KMS-11 (cell line): ENCODE measurements at regions not wholly inside any gene's neighbourhood (a gene's known extent, or its start where the extent isn't known, plus 50 kb on each side); places are given as distances from the start of the nearest gene placed in this dataset.

Experiments used
- H2AFZ ChIP-seq: fragments of 200-600 bp; sonication (generic); 2 replicates; pipeline ENCODE4 v1.6.1; 2016; ENCODE audit warnings: antibody characterized with exemption, mixed run types, low read depth
- H3K27ac ChIP-seq: fragments of 200-600 bp; sonication (generic); 2 replicates; pipeline ENCODE4 v1.6.1; 2016; ENCODE audit warnings: mild to moderate bottlenecking, mixed run types
- H3K27me3 ChIP-seq: fragments of 200-600 bp; sonication (generic); 2 replicates; pipeline ENCODE4 v1.6.1; 2017; ENCODE audit warnings: mild to moderate bottlenecking, low read depth, mixed run types, moderate library complexity; ENCODE audit not compliant: insufficient read depth
- H3K36me3 ChIP-seq: fragments of 200-600 bp; sonication (generic); 2 replicates; pipeline ENCODE4 v1.6.1; 2017; ENCODE audit warnings: mild to moderate bottlenecking, mixed run types; ENCODE audit not compliant: insufficient read depth
- H3K4me1 ChIP-seq: fragments of 200-600 bp; sonication (generic); 2 replicates; pipeline ENCODE4 v1.6.1; 2016; ENCODE audit warnings: mild to moderate bottlenecking, low read depth, mixed run types; ENCODE audit not compliant: poor library complexity, severe bottlenecking
- H3K4me2 ChIP-seq: fragments of 200-600 bp; sonication (generic); 2 replicates; pipeline ENCODE4 v1.7.0; 2016; ENCODE audit warnings: mild to moderate bottlenecking, mixed run types
- H3K4me3 ChIP-seq: fragments of 200-600 bp; sonication (generic); IDR thresholded peaks from 2 replicates; pipeline ENCODE4 v1.6.1; 2017; ENCODE audit warnings: low read depth, low read length, mixed read lengths; ENCODE audit not compliant: insufficient read depth
- H3K79me2 ChIP-seq: fragments of 200-600 bp; sonication (generic); 2 replicates; pipeline ENCODE4 v1.6.1; 2016; ENCODE audit warnings: low read depth, mixed run types; ENCODE audit not compliant: insufficient read depth
- H3K9ac ChIP-seq: fragments of 200-600 bp; sonication (generic); 2 replicates; pipeline ENCODE4 v1.6.1; 2016; ENCODE audit warnings: mild to moderate bottlenecking, mixed run types
- H4K20me1 ChIP-seq: fragments of 200-600 bp; sonication (generic); 2 replicates; pipeline ENCODE4 v1.6.1; 2016; ENCODE audit warnings: mild to moderate bottlenecking, mixed run types; ENCODE audit not compliant: insufficient read depth
- TF ChIP-seq, protein P1 (sequence below): fragments of 200-600 bp; sonication (generic); conservative IDR thresholded peaks from 2 replicates; pipeline ENCODE4 v1.6.1; 2017; ENCODE audit warnings: low read depth, mild to moderate bottlenecking, antibody characterized with exemption, low read length, moderate library complexity, mixed read lengths

DNA sequence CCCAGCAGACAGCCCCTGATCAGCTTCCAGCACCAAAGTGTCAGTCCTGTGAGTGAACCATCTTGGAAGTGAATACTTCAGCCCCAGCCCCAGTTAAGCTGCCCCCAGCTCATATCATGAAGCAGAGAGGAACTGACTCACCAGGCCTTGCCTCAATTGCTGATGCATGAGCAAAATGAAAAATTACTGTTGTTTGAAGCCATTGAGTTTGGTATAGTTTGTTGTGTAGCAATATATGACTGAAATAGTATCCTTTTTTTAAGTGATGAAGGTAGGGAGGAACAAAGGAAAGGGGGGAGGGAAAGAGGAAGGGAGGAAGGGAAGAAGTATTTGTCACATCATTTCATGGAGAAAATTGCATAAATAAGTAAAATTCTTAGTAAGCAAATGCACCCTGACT, 266.4 kb downstream of the MAFB start:
- no peak overlapping the region for H2AFZ ChIP-seq
- H4K20me1 ChIP-seq: no peaks in the 10 kb centered on the region
- no peaks in the 10 kb centered on the region for H3K36me3 ChIP-seq
- H3K4me3 ChIP-seq: no peak overlapping the region
- H3K4me1 ChIP-seq: no peaks in the 10 kb centered on the region
- no peak overlapping the region for H3K27ac ChIP-seq
- H3K9ac ChIP-seq: no peak overlapping the region
- H3K4me2 ChIP-seq: no peak overlapping the region
- no peaks in the 10 kb centered on the region for H3K79me2 ChIP-seq
- no peaks in the 10 kb centered on the region for H3K27me3 ChIP-seq
- TF ChIP-seq, protein P1, sequence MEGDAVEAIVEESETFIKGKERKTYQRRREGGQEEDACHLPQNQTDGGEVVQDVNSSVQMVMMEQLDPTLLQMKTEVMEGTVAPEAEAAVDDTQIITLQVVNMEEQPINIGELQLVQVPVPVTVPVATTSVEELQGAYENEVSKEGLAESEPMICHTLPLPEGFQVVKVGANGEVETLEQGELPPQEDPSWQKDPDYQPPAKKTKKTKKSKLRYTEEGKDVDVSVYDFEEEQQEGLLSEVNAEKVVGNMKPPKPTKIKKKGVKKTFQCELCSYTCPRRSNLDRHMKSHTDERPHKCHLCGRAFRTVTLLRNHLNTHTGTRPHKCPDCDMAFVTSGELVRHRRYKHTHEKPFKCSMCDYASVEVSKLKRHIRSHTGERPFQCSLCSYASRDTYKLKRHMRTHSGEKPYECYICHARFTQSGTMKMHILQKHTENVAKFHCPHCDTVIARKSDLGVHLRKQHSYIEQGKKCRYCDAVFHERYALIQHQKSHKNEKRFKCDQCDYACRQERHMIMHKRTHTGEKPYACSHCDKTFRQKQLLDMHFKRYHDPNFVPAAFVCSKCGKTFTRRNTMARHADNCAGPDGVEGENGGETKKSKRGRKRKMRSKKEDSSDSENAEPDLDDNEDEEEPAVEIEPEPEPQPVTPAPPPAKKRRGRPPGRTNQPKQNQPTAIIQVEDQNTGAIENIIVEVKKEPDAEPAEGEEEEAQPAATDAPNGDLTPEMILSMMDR: no peak

DNA sequence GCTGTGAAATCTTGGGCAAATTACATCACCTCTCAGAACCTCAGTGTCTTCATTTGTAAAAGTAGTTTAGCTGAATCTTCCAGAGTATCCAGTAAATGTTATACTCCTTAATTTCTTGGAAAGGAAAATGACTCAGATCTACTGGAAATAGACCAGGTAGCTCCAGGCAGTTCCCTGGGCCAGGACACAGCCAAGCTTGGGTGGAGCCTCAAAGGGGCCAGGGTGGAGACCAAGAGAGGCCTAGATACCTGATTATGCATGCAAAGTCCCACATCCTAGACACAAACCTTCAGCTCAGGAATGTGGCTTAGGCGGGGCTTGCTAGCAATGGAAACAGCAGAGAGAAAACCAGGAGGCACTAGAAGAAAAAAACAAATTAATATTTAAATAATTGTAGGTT, 272.8 kb downstream of the MAFB start:
- TF ChIP-seq, protein P1: no peak

DNA sequence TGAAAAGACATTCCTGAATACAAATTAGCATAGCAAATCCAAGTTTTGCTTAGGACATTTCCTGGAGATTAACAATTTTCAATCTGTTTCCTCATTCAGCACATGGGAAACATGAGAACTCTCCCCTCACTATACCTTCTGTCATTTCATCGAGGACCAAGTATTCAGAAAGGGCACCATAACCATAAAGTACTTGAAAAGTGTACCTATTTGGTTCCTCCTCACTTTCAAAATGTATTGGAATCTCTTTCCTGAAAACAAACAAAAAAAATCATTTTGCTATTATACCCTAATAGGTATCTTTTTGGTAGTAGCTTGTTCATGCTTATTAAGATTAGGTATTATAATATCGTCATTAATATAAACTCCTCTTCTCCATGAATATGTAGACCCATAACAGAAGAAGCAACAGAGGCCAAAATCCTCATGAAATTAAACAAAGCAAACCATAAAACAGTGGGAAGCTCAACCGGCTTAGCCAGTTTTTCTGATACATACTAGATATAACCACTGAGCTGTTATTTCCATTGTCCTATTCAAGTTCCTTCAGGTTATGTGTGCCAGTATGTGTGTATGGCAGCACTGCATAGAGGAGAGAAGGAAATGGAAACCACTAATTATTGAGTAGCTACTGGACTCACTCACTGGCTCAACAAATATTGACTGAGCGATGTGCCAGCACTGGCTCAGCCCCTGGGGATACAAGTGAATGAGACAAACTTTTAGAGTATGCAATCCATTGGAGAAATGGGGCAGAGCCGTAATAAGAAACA, 274.0 kb downstream of the MAFB start:
- no peaks in the 10 kb centered on the region for H3K4me1 ChIP-seq
- no peaks in the 10 kb centered on the region for H3K27me3 ChIP-seq
- H2AFZ ChIP-seq: no peak overlapping the region
- no peaks in the 10 kb centered on the region for H3K79me2 ChIP-seq
- TF ChIP-seq, protein P1: no peak
- H4K20me1 ChIP-seq: no peaks in the 10 kb centered on the region
- no peaks in the 10 kb centered on the region; the same call in 1 of the 2 replicates for H3K36me3 ChIP-seq
- no peak overlapping the region for H3K27ac ChIP-seq
- no peak overlapping the region for H3K4me3 ChIP-seq
- H3K9ac ChIP-seq: no peak overlapping the region
- H3K4me2 ChIP-seq: no peak overlapping the region

More for the DNA sequence above, 272.8 kb downstream of the MAFB start:
- no peak overlapping the region for H3K9ac ChIP-seq
- no peak overlapping the region for H3K27ac ChIP-seq
- no peaks in the 10 kb centered on the region for H4K20me1 ChIP-seq
- H2AFZ ChIP-seq: no peak overlapping the region
- no peaks in the 10 kb centered on the region; the same call in 1 of the 2 replicates for H3K36me3 ChIP-seq
- H3K79me2 ChIP-seq: no peaks in the 10 kb centered on the region
- H3K4me3 ChIP-seq: no peak overlapping the region
- H3K4me2 ChIP-seq: no peak overlapping the region
- H3K4me1 ChIP-seq: no peaks in the 10 kb centered on the region
- H3K27me3 ChIP-seq: no peaks in the 10 kb centered on the region

DNA sequence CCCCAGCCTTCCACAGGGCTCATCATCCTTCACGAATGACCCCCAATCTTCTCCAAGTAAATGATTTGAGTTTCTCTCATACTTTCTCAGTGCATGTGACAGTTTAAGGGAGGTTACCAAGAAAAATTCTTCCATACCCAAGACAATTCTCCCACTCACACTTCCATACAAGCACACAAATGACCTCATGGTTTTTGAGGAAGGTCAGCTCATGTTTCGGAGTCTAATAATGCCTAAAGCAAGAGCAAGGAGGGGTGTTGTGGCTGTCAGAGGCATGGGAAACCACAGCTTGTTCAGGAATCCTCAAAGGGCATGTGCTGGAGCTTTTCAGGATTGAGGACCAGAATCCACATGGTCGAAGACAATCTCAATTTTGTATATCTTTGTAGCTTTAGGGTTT, 279.0 kb downstream of the MAFB start:
- TF ChIP-seq, protein P1: no peak
- Histone ChIP-seq H3K79me2 (no peaks in the 10 kb centered on the region), H2AFZ (no peak overlapping the region), H3K27me3 (no peaks in the 10 kb centered on the region), H3K4me3 (no peak overlapping the region), H3K9ac (no peak overlapping the region), H3K27ac (no peak overlapping the region), H3K36me3 (no peaks in the 10 kb centered on the region; the same call in 1 of the 2 replicates), H3K4me2 (no peak overlapping the region), H3K4me1 (no peaks in the 10 kb centered on the region), H4K20me1 (no peaks in the 10 kb centered on the region)
